HG03378 (cell line): ENCODE measurements at regions not wholly inside any gene's neighbourhood (a gene's known extent, or its start where the extent isn't known, plus 50 kb on each side); places are given as distances from the start of the nearest gene placed in this dataset.
"Not testable (repeated sequence)": the region's sequence is repeated elsewhere in the genome, so short reads cannot be mapped to it uniquely, and the experiment has no call there.

Experiments
- ATAC-seq: cut with Tn5 transposase; IDR thresholded peaks from one replicate; pipeline ENCODE4 v1.9.1; 2021; ENCODE audit warnings: mild to moderate bottlenecking, moderate library complexity; ENCODE audit not compliant: unreplicated experiment

GRCh38 chr17:64728041-64728695 is 66.1 kb upstream of the SMURF2 start:
- ATAC-seq, result no peak

GRCh38 chr17:64726025-64726424 is 63.9 kb upstream of the SMURF2 start:
- ATAC-seq, result not testable (repeated sequence)

GRCh38 chr17:64724246-64724645 is 62.1 kb upstream of the SMURF2 start:
- ATAC-seq, result not testable (repeated sequence)

- no peak for ATAC-seq
Measured at GRCh38 chr17:64723781-64724180, 61.7 kb upstream of the SMURF2 start.

GRCh38 chr17:64721556-64721955 is 59.4 kb upstream of the SMURF2 start:
- ATAC-seq, result not testable (repeated sequence)

- ATAC-seq, result not testable (repeated sequence)
Measured at GRCh38 chr17:64720253-64720652, 58.1 kb upstream of the SMURF2 start.

- ATAC-seq, result not testable (repeated sequence)
Measured at GRCh38 chr17:64719517-64719916, 57.4 kb upstream of the SMURF2 start.

- ATAC-seq, result not testable (repeated sequence)
Measured at GRCh38 chr17:64718816-64719215, 56.7 kb upstream of the SMURF2 start.

GRCh38 chr17:64718058-64718457 is 56.0 kb upstream of the SMURF2 start:
- ATAC-seq, result no peak

- not testable (repeated sequence) for ATAC-seq
Measured at GRCh38 chr17:64716496-64716895, 54.4 kb upstream of the SMURF2 start.

- not testable (repeated sequence) for ATAC-seq
Measured at GRCh38 chr17:64713786-64714185, 51.7 kb upstream of the SMURF2 start.

- peak; percentile 50 for ATAC-seq
Measured at GRCh38 chr17:64712557-64713351, 50.6 kb upstream of the SMURF2 start.
